Epithelial cell of proximal tubule (primary cell): ENCODE measurements at regions not wholly inside any gene's neighbourhood (a gene's known extent, or its start where the extent isn't known, plus 50 kb on each side); places are given as distances from the start of the nearest gene placed in this dataset.

ENCODE experiments used
- DNase-seq: peaks from one replicate; pipeline ENCODE4 v3.0.0-alpha.2; 2011; ENCODE audit warnings: low read depth
- H3K4me3 ChIP-seq: 2 replicates; pipeline ENCODE4 v1.5.1; 2011; ENCODE audit warnings: low read depth, mild to moderate bottlenecking, low read length
- CTCF ChIP-seq: conservative IDR thresholded peaks from 2 replicates; pipeline ENCODE4 v1.5.1; 2012; ENCODE audit warnings: low read depth, mild to moderate bottlenecking, low read length

GRCh38 chr6:48798296-48798695 is 664.8 kb downstream of the MMUT start:
- no peak for TF ChIP-seq CTCF
- no peak overlapping the region for H3K4me3 ChIP-seq
- DNase-seq = no peak

- TF ChIP-seq CTCF = no peak
- peak; percentile 13 for DNase-seq
- H3K4me3 ChIP-seq = no peak overlapping the region
Measured at GRCh38 chr6:48782225-48782624, 671.2 kb upstream of the PTCHD4 start.

GRCh38 chr6:48777411-48777810 is 666.4 kb upstream of the PTCHD4 start:
- no peak for DNase-seq
- TF ChIP-seq CTCF = no peak
- no peak overlapping the region for H3K4me3 ChIP-seq

GRCh38 chr6:48775157-48775556 is 664.2 kb upstream of the PTCHD4 start:
- no peak for TF ChIP-seq CTCF
- DNase-seq = no peak
- no peak overlapping the region for H3K4me3 ChIP-seq

- no peak for DNase-seq
- TF ChIP-seq CTCF = no peak
- H3K4me3 ChIP-seq = no peak overlapping the region
Measured at GRCh38 chr6:48774276-48774675, 663.3 kb upstream of the PTCHD4 start.

GRCh38 chr6:48766349-48766748 is 655.4 kb upstream of the PTCHD4 start:
- TF ChIP-seq CTCF = no peak
- H3K4me3 ChIP-seq = no peak overlapping the region
- peak; percentile 76 for DNase-seq

- DNase-seq = peak; percentile 18
- TF ChIP-seq CTCF = peak; percentile 80
- no peak overlapping the region for H3K4me3 ChIP-seq
Measured at GRCh38 chr6:48765352-48765961, 654.5 kb upstream of the PTCHD4 start.
